HTR-8/SVneo (cell line): ENCODE measurements at regions not wholly inside any gene's neighbourhood (a gene's known extent, or its start where the extent isn't known, plus 50 kb on each side); places are given as distances from the start of the nearest gene placed in this dataset.
A peak's percentile ranks its signal among the peaks of the same experiment; 100 is the strongest.

Experiments
- DNase-seq: peaks from one replicate; pipeline ENCODE4 v3.0.0; 2011; ENCODE audit warnings: low spot score, mixed read lengths; ENCODE audit not compliant: insufficient read length
- FAIRE-seq: peaks from 2 replicates; lab custom pipeline; 2011; peaks lifted over from hg19 to GRCh38; lab: Jason Lieb, UNC

- FAIRE-seq: no peak
- DNase-seq: no peak
These were observed 300.5 kb downstream of the NR2F1-AS1 start for GRCh38 chr5:93280518-93280917.

GRCh38 chr5:93279296-93279963 lies 301.6 kb downstream of the NR2F1-AS1 start:
- FAIRE-seq: no peak
- DNase-seq: no peak

GRCh38 chr5:93278896-93279295 lies 302.1 kb downstream of the NR2F1-AS1 start:
- FAIRE-seq (no peak), DNase-seq (no peak)

DNA sequence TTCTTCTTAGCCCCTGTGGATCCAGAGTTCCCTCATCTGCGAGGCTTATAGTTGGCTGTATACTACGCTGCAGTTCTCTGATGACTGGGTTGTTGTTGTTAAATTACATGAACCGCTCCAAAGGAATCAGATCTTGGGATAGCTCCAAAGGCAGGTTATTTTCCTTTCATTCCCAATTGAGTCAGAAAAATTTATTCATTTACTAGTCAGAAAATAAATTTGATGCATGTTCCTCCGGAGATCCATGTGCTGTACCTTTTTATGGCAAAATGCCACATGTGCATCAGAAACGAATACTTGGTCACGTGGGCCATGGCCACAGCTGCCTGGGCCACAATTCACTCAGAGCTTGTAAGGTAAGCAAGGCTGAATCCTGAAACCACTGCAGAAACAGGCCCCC lies 304.0 kb downstream of the NR2F1-AS1 start:
- DNase-seq (no peak), FAIRE-seq (no peak)

GRCh38 chr5:93275376-93275775 lies 305.6 kb downstream of the NR2F1-AS1 start:
- FAIRE-seq (no peak), DNase-seq (no peak)

DNA sequence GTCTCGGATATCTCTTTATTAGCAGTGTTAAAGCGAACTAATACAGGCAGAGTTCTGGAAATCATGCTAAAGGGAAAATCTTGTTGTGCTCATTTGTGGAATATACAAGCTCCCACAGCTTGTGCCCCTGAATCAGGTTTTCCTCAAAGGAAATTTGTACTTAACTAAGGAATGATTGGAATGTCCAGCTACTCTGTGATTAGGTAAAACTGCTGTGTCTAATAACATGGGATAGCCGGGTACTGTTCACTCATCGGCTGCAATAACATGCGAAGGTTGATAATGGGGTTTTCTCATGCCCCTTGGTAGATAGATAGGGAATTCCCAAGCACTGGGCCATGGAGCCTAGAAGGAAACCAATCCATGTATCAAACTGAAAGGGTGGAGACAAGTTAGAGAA lies 306.7 kb downstream of the NR2F1-AS1 start:
- FAIRE-seq (peak; percentile 42), DNase-seq (no peak)

GRCh38 chr5:93273176-93273575 lies 307.8 kb downstream of the NR2F1-AS1 start:
- DNase-seq: no peak
- FAIRE-seq: no peak

DNA sequence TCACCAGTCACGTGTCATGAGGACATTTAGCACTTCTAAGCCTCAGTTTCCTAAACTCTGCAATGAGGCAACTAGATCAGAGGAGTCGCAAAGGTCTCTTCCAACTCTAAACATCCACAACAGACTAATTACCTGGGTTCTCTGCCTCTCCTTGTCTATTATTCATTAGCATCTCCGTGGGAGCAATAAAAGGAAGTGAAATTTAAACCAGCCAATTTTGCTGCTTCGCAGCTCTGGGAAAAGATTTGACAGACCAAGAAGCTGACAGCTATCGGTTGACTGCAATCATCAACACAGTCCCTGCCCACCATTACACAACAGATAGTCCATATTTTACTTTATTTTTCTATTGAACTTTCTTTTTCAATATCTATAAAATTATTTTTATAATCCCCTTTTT lies 308.9 kb downstream of the NR2F1-AS1 start:
- DNase-seq (no peak), FAIRE-seq (no peak)

- no peak for DNase-seq
- FAIRE-seq: no peak
These were observed 313.3 kb downstream of the NR2F1-AS1 start for GRCh38 chr5:93267736-93268135.

DNA sequence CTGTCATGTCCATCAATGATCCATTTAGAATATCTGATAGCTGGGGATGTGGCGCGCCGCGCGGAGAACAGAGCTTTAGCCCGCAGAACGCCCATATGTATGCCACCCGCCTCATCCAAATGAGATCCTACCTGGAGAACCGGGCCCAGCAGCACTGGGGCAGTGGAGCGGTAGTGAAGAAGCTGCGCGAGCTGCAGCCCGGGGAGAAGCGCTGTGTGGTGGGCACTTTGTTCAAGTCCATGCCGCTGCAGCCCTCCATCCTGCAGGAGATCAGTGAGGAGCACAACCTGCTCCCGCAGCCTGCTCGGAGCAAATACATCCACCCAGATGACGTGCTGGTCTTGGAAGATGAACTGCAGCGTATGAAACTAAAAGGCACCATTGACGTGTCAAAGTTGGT lies 313.7 kb downstream of the NR2F1-AS1 start:
- FAIRE-seq (no peak), DNase-seq (no peak)

GRCh38 chr5:93257616-93258015 lies 323.4 kb downstream of the NR2F1-AS1 start:
- DNase-seq: no peak
- no peak for FAIRE-seq

DNA sequence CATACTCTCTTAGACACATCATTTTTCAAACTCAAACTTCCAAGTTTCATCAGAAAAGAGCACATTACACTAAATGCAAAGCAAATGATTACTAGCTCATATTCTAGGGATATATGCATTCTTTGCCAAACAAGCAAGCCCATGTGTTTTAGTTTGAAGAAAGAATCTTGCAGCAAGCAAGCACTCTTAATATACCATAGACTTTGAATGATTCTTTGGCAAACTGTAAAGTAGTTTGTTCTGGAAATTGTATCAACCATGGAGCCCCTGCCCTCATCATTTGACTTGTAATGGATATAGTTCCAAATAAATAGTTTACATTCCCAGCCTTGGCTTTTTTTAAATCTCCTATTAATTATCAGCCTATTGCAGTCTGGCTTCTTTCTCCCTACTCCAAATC lies 325.2 kb downstream of the NR2F1-AS1 start:
- no peak for FAIRE-seq

DNA sequence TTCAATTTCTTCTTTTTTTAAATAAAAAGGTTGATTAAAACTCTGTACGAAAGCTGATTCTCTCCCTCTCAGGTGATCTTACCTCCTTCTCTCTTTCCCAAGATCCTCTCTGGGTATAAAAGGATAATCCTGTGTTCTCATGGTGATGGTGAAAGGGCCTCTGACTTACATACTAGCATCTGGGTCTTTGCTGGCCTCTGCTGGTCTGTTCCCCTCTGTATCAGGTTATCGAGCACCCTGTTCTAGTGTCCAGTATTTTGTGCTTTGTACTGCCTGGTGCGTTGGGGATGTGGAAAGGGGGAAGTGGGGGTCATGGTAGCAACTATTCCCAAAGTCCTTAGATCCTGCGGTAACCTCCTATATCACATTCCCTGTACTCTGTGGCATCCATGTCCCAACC lies 328.9 kb downstream of the NR2F1-AS1 start:
- no peak for FAIRE-seq
- no peak for DNase-seq

More for the DNA sequence above, 325.2 kb downstream of the NR2F1-AS1 start:
- no peak for DNase-seq

GRCh38 chr5:93251347-93251746 lies 329.7 kb downstream of the NR2F1-AS1 start:
- DNase-seq: no peak
- FAIRE-seq: no peak

GRCh38 chr5:93250424-93250823 lies 330.6 kb downstream of the NR2F1-AS1 start:
- FAIRE-seq (no peak), DNase-seq (no peak)

DNA sequence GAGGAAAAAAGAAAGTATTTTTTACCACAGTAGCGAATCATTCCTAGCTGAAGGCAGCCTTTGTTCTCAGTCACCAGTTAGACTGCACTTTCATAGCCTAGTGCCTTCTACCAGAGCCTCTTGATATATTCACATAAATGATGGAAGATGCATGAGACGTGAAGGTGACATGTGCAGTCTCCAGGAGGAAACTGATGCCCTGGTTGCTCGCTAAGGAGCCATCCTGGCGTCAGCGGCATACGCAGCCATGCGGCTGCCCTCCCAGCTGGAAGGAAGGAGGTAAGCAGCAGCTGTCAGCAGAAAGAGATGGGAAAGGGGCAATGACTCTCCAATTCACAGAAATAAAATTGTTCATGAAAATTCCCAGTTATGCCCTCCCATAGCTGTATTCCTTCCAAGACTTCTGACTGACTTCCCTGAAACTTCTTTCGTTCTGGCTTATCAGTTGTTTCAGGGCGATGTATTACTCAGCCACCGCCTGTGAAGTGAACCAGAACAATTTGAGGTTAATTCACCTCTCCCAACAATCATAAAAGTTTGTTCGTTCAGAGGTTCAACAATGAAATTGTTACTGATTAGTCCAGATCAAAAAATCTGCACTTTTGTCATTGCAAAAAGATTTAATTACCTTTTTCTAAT lies 331.2 kb downstream of the NR2F1-AS1 start:
- FAIRE-seq (no peak), DNase-seq (no peak)

GRCh38 chr5:93247105-93247504 lies 333.9 kb downstream of the NR2F1-AS1 start:
- no peak for FAIRE-seq

GRCh38 chr5:93246090-93246855 lies 334.7 kb downstream of the NR2F1-AS1 start:
- FAIRE-seq (no peak), DNase-seq (no peak)

More at GRCh38 chr5:93247105-93247504, 333.9 kb downstream of the NR2F1-AS1 start:
- no peak for DNase-seq

- FAIRE-seq (no peak), DNase-seq (no peak)
These were observed 335.8 kb downstream of the NR2F1-AS1 start for GRCh38 chr5:93245226-93245625.

DNA sequence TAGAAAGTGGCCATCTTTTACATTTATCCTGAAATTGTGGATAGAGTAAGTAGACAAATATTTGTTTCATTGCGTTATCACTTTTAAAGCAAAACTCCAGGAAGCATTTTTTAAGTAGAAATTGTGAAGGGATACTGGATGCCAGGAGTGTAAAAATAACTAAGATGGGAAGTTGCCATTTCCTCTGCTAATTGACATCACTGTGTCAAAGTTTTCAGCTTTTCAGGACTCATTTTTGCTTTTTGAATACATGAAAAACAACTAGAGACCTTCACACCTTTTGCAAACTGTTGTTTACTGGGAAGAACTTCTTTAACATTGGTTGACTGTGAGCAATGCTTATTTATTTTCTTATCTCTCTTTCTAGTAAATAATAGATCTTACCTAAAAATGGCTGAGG lies 337.5 kb downstream of the NR2F1-AS1 start:
- no peak for FAIRE-seq

GRCh38 chr5:93240228-93240834 lies 340.7 kb downstream of the NR2F1-AS1 start:
- FAIRE-seq (no peak), DNase-seq (no peak)

More for the DNA sequence above, 337.5 kb downstream of the NR2F1-AS1 start:
- no peak for DNase-seq
